ENCODE measurements at regions not wholly inside any gene's neighbourhood (a gene's known extent, or its start where the extent isn't known, plus 50 kb on each side); places are given as distances from the start of the nearest gene placed in this dataset.

GRCh38 chr2:161107265-161107664, 53.0 kb upstream of the TANK start:
- TF ChIP-seq YY1 (IDR thresholded peaks at IDR 0.05; ENCODE audit: insufficient read depth, insufficient read length), result no peak
- no peak for TF ChIP-seq ZNF274 (IDR thresholded peaks at IDR 0.05; ENCODE audit: low read depth, low read length)
